MCF 10A (cell line): ENCODE measurements at regions not wholly inside any gene's neighbourhood (a gene's known extent, or its start where the extent isn't known, plus 50 kb on each side); places are given as distances from the start of the nearest gene placed in this dataset.

Experiments used
- BruUV-seq: library from RNA; stranded (reverse); fragments of 400-500 nt; replicated peaks from 2 replicates; lab custom pipeline; 2021; lab: Mats Ljungman, UMichigan
- CTCF ChIA-PET: fragments of 300-600 bp; sonication (Branson Sonifier 250); formaldehyde crosslinking; extraction: SDS; loops from one replicate; lab custom pipeline; 2021; ENCODE audit warnings: antibody characterized with exemption, inconsistent platforms; lab: Yijun Ruan, JAX
- POLR2A ChIA-PET: fragments of 300-600, 350-650 bp; sonication (Branson Sonifier 250); formaldehyde crosslinking; extraction: SDS; loops from one replicate; lab custom pipeline; 2020; ENCODE audit warnings: antibody characterized with exemption, inconsistent platforms; lab: Yijun Ruan, JAX
- DNase-seq: peaks from one replicate; pipeline ENCODE4 v3.0.0-alpha.2; 2018; ENCODE audit not compliant: unreplicated experiment
- H3K27ac Mint-ChIP-seq: one replicate; pipeline ENCODE4 v1.8.0; 2022; ENCODE audit warnings: mild to moderate bottlenecking, low read depth, mixed read lengths; ENCODE audit not compliant: unreplicated experiment
- H3K27me3 Mint-ChIP-seq: one replicate; pipeline ENCODE4 v1.8.0; 2022; ENCODE audit warnings: mixed read lengths; ENCODE audit not compliant: insufficient read depth, unreplicated experiment
- H3K36me3 Mint-ChIP-seq: one replicate; pipeline ENCODE4 v1.8.0; 2022; ENCODE audit warnings: mild to moderate bottlenecking, moderate library complexity, mixed read lengths; ENCODE audit not compliant: insufficient read depth, unreplicated experiment
- H3K4me1 Mint-ChIP-seq: one replicate; pipeline ENCODE4 v1.8.0; 2022; ENCODE audit warnings: mixed read lengths; ENCODE audit not compliant: insufficient read depth, unreplicated experiment
- H3K4me3 Mint-ChIP-seq: one replicate; pipeline ENCODE4 v1.8.0; 2022; ENCODE audit warnings: mild to moderate bottlenecking, moderate library complexity, mixed read lengths; ENCODE audit not compliant: unreplicated experiment
- H3K9me3 Mint-ChIP-seq: one replicate; pipeline ENCODE4 v1.8.0; 2022; ENCODE audit warnings: mixed read lengths; ENCODE audit not compliant: unreplicated experiment
- intact Hi-C: fragments of 100-400 bp; cut with micrococcal nuclease; formaldehyde crosslinking; loops from 2 replicates; pipeline ENCODE4 v1.14.1; 2022
- TF ChIP-seq, protein P1 (sequence below): fragments of 200-600 bp; IDR thresholded peaks from one replicate; pipeline ENCODE4 v1.8.0; 2022; ENCODE audit warnings: antibody characterized with exemption, mild to moderate bottlenecking; ENCODE audit not compliant: unreplicated experiment

DNA sequence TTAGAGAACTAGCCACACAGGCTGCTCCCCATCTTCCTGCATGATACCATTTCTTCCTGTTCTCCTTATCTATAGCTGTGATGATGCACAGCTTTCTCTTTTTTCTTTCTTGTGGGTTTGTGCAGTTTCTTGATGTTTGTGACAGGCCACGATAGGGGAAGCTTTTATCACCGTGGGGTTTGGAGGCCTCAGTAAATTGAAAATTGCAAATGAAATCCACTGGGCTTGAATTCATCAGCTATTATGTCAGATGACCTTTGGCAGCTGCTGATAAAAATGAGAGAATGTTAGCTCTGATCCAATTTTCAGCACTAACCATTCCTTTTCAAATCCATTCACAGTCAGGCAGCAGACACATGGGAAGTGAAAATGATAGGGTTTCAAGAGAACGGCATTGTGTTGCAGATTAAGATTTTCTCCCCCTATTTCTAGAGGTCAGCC lies 176.9 kb upstream of the SOX2 start:
- TF ChIP-seq, protein P1, sequence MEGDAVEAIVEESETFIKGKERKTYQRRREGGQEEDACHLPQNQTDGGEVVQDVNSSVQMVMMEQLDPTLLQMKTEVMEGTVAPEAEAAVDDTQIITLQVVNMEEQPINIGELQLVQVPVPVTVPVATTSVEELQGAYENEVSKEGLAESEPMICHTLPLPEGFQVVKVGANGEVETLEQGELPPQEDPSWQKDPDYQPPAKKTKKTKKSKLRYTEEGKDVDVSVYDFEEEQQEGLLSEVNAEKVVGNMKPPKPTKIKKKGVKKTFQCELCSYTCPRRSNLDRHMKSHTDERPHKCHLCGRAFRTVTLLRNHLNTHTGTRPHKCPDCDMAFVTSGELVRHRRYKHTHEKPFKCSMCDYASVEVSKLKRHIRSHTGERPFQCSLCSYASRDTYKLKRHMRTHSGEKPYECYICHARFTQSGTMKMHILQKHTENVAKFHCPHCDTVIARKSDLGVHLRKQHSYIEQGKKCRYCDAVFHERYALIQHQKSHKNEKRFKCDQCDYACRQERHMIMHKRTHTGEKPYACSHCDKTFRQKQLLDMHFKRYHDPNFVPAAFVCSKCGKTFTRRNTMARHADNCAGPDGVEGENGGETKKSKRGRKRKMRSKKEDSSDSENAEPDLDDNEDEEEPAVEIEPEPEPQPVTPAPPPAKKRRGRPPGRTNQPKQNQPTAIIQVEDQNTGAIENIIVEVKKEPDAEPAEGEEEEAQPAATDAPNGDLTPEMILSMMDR: no peak
- CTCF ChIA-PET: no interaction called here
- H3K4me3 Mint-ChIP-seq: no peak overlapping the region
- no TSS peak for BruUV-seq
- H3K4me1 Mint-ChIP-seq: peaks cover 6% of the 10 kb centered on the region
- intact Hi-C loops: no loop called here
- DNase-seq: no peak
- no peaks in the 10 kb centered on the region for H3K36me3 Mint-ChIP-seq
- H3K9me3 Mint-ChIP-seq: no peaks in the 10 kb centered on the region
- no peak overlapping the region for H3K27ac Mint-ChIP-seq
- H3K27me3 Mint-ChIP-seq: no peaks in the 10 kb centered on the region
- POLR2A ChIA-PET: interaction anchor here (1.0 kb wide), 1 partner anchor 167 kb away, joined by 3 read pairs; no protein-coding TSS in a partner anchor

GRCh38 chr3:181533811-181534210 lies 177.9 kb upstream of the SOX2 start:
- no peaks in the 10 kb centered on the region for H3K36me3 Mint-ChIP-seq
- no peaks in the 10 kb centered on the region for H3K9me3 Mint-ChIP-seq
- no TSS peak for BruUV-seq
- H3K4me3 Mint-ChIP-seq: no peak overlapping the region
- no peak overlapping the region for H3K27ac Mint-ChIP-seq
- intact Hi-C loops: no loop called here
- TF ChIP-seq, protein P1: no peak
- POLR2A ChIA-PET: no interaction called here
- H3K27me3 Mint-ChIP-seq: no peaks in the 10 kb centered on the region
- DNase-seq: peak; percentile 14
- CTCF ChIA-PET: no interaction called here
- peaks cover 6% of the 10 kb centered on the region for H3K4me1 Mint-ChIP-seq

- no TSS peak for BruUV-seq
- CTCF ChIA-PET: no interaction called here
- Mint-ChIP-seq H3K4me3 (no peak overlapping the region), H3K36me3 (no peaks in the 10 kb centered on the region), H3K9me3 (no peaks in the 10 kb centered on the region), H3K27ac (no peak overlapping the region), H3K27me3 (no peaks in the 10 kb centered on the region), H3K4me1 (peaks cover 6% of the 10 kb centered on the region)
- DNase-seq: no peak
- TF ChIP-seq, protein P1: no peak
- intact Hi-C loops: no loop called here
- POLR2A ChIA-PET: no interaction called here
Measured at GRCh38 chr3:181530584-181530983, 181.1 kb upstream of the SOX2 start.

DNA sequence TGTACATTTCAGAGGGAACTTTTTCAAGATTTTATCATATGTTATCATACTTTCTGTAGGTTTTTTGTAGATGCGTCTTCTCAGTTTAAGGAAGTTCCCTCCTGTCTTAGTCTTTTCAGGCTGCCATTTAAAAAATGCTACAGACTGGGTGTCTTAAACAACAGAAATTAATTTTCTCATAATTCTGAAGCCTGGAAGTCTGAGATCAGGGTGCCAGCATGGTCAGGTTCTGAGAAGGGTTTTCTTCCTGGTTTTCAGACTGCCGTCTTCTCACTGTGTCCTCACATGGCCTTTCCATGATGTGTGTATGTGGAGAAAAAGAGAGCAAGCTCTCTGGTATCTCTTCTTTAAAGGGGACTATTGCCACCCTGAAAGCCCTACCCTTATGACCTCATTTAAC lies 189.9 kb upstream of the SOX2 start:
- no TSS peak for BruUV-seq
- TF ChIP-seq, protein P1: no peak
- POLR2A ChIA-PET: no interaction called here

More for the DNA sequence above, 189.9 kb upstream of the SOX2 start:
- Mint-ChIP-seq H3K9me3 (peaks cover 4% of the 10 kb centered on the region), H3K27ac (no peak overlapping the region), H3K27me3 (no peaks in the 10 kb centered on the region), H3K4me1 (no peaks in the 10 kb centered on the region), H3K36me3 (no peaks in the 10 kb centered on the region), H3K4me3 (no peak overlapping the region)
- CTCF ChIA-PET: no interaction called here
- intact Hi-C loops: no loop called here
- DNase-seq: no peak
